HL-60 (cell line): ENCODE measurements at regions not wholly inside any gene's neighbourhood (a gene's known extent, or its start where the extent isn't known, plus 50 kb on each side); places are given as distances from the start of the nearest gene placed in this dataset.

Experiments
- DNase-seq, 2 experiments: peaks; one replicate each; pipeline ENCODE4 v3.0.0-alpha.2; 2010 to 2020; ENCODE audit warnings: low read depth in 1 of 2, low spot score in 1 of 2
- H3K27ac ChIP-seq: fragments of 250-450 bp; sonication (Bioruptor Pico); replicated peaks from 2 replicates; pipeline ENCODE4 v1.5.1; 2020; ENCODE audit warnings: mild to moderate bottlenecking, moderate library complexity
- H3K27me3 ChIP-seq: fragments of 250-450 bp; sonication (Bioruptor Pico); 2 replicates; pipeline ENCODE4 v1.5.1; 2021; ENCODE audit warnings: mild to moderate bottlenecking, moderate library complexity; ENCODE audit not compliant: insufficient read depth, poor library complexity, severe bottlenecking
- H3K4me3 ChIP-seq: replicated peaks from 2 replicates; pipeline ENCODE4 v1.5.1; 2011; ENCODE audit warnings: mild to moderate bottlenecking, control low read depth, low read length; ENCODE audit not compliant: insufficient read depth
- GABPA ChIP-seq: IDR thresholded peaks from 2 replicates; pipeline ENCODE4 v1.6.1; 2012; ENCODE audit warnings: low read depth
- POLR2AphosphoS5 ChIP-seq: IDR thresholded peaks from 2 replicates; pipeline ENCODE4 v1.6.1; 2012; ENCODE audit warnings: low read depth
- SPI1 ChIP-seq: IDR thresholded peaks from 2 replicates; pipeline ENCODE4 v1.6.1; 2012; ENCODE audit warnings: low read depth, mild to moderate bottlenecking, borderline replicate concordance
- TF ChIP-seq, protein P1 (sequence below): IDR thresholded peaks from 2 replicates; pipeline ENCODE4 v1.6.1; 2012; ENCODE audit warnings: low read depth; ENCODE audit not compliant: insufficient replicate concordance
- TF ChIP-seq, protein P2 (sequence below): IDR thresholded peaks from one replicate; pipeline ENCODE4 v1.5.1; 2011; ENCODE audit warnings: low read length, control low read depth, inconsistent platforms; ENCODE audit not compliant: insufficient read depth

DNA sequence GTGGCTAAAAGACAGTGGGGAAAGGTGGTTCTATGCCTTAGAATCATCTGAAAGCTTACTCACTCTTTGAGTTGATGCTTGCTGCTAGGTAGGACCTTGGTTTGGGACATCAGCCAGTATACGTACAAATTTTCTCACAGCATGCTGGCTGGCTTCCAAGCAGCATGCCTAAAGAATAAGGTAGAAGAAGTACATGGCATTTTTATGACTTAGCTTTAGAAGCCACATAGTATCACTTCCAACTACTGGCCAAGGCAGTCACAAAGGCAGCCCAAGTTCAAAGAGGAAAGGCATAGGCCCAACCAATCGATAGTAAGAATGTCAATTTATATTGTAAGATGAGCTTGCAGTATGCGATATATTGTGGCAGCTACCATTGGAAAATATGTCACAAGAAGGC is 284.2 kb upstream of the CAND1 start:
- DNase-seq, result no peak
- no peak overlapping the region for H3K4me3 ChIP-seq
- no peak overlapping the region for H3K27ac ChIP-seq
- peaks cover 3% of the 10 kb centered on the region for H3K27me3 ChIP-seq
- no peak for TF ChIP-seq POLR2AphosphoS5
- TF ChIP-seq GABPA, result no peak
- TF ChIP-seq SPI1, result no peak
- TF ChIP-seq, protein P1, sequence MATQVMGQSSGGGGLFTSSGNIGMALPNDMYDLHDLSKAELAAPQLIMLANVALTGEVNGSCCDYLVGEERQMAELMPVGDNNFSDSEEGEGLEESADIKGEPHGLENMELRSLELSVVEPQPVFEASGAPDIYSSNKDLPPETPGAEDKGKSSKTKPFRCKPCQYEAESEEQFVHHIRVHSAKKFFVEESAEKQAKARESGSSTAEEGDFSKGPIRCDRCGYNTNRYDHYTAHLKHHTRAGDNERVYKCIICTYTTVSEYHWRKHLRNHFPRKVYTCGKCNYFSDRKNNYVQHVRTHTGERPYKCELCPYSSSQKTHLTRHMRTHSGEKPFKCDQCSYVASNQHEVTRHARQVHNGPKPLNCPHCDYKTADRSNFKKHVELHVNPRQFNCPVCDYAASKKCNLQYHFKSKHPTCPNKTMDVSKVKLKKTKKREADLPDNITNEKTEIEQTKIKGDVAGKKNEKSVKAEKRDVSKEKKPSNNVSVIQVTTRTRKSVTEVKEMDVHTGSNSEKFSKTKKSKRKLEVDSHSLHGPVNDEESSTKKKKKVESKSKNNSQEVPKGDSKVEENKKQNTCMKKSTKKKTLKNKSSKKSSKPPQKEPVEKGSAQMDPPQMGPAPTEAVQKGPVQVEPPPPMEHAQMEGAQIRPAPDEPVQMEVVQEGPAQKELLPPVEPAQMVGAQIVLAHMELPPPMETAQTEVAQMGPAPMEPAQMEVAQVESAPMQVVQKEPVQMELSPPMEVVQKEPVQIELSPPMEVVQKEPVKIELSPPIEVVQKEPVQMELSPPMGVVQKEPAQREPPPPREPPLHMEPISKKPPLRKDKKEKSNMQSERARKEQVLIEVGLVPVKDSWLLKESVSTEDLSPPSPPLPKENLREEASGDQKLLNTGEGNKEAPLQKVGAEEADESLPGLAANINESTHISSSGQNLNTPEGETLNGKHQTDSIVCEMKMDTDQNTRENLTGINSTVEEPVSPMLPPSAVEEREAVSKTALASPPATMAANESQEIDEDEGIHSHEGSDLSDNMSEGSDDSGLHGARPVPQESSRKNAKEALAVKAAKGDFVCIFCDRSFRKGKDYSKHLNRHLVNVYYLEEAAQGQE, result no peak
- TF ChIP-seq, protein P2, sequence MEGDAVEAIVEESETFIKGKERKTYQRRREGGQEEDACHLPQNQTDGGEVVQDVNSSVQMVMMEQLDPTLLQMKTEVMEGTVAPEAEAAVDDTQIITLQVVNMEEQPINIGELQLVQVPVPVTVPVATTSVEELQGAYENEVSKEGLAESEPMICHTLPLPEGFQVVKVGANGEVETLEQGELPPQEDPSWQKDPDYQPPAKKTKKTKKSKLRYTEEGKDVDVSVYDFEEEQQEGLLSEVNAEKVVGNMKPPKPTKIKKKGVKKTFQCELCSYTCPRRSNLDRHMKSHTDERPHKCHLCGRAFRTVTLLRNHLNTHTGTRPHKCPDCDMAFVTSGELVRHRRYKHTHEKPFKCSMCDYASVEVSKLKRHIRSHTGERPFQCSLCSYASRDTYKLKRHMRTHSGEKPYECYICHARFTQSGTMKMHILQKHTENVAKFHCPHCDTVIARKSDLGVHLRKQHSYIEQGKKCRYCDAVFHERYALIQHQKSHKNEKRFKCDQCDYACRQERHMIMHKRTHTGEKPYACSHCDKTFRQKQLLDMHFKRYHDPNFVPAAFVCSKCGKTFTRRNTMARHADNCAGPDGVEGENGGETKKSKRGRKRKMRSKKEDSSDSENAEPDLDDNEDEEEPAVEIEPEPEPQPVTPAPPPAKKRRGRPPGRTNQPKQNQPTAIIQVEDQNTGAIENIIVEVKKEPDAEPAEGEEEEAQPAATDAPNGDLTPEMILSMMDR, result no peak

DNA sequence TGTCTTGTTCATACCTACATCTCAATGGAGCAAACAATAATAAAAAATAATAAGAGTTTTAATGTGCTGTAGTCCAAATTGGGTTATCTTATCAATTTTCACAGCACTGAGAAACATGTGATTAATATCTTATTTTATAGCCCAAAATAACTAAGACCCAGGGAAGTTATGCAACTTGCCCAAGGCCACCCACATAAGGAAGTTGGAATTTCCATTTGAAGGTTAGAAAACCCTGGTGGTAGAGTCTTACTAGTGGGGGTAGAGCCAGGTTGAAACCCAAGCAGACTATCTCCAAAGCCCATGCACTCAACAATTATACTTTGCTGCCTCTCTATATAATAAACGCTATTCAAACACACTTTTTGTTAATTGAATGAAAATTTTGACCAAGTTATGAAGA is 270.0 kb upstream of the CAND1 start:
- H3K4me3 ChIP-seq, result no peak overlapping the region
- TF ChIP-seq, protein P2, result no peak
- TF ChIP-seq POLR2AphosphoS5, result no peak
- TF ChIP-seq SPI1, result no peak
- TF ChIP-seq GABPA, result no peak
- TF ChIP-seq, protein P1, result no peak
- no peak overlapping the region for H3K27ac ChIP-seq
- H3K27me3 ChIP-seq, result no peaks in the 10 kb centered on the region
- DNase-seq, result peak in 1 of 2 experiments; percentile 4

DNA sequence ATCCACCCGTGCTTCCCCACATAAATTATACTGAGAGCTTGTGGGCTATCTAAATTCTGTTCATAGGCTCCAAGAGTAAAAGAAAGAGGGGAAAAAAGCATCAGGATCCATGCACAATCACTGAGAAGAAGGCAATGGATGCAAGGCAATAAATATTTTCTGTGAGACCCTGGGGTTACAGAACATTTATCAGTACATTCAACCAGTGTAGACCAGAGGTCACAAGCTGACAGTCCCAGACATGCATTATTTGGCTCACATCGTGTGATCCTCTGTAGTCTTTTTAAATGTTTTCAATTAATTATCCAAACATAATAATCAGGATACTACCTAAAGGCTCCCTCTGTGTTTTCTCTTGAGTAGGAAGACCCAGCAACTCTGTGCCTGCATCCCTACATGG is 267.9 kb upstream of the CAND1 start:
- no peak for TF ChIP-seq SPI1
- no peak for TF ChIP-seq GABPA
- TF ChIP-seq POLR2AphosphoS5, result no peak
- TF ChIP-seq, protein P2, result no peak
- TF ChIP-seq, protein P1, result no peak

More for the DNA sequence above, 267.9 kb upstream of the CAND1 start:
- no peak for DNase-seq
- H3K27ac ChIP-seq, result no peak overlapping the region
- H3K27me3 ChIP-seq, result no peaks in the 10 kb centered on the region
- H3K4me3 ChIP-seq, result no peak overlapping the region
